Activated CD4-positive, alpha-beta T cell treated with anti-CD3 and anti-CD28 coated beads, Interleukin-2, amount 50 U/mL, for 4 hours (primary cell): ENCODE measurements at regions not wholly inside any gene's neighbourhood (a gene's known extent, or its start where the extent isn't known, plus 50 kb on each side); places are given as distances from the start of the nearest gene placed in this dataset.
"Not testable (repeated sequence)": the region's sequence is repeated elsewhere in the genome, so short reads cannot be mapped to it uniquely, and the experiment has no call there.

Experiments used
- DNase-seq, 2 experiments: peaks; one replicate each; pipeline ENCODE4 v3.0.0-alpha.2; 2020

- DNase-seq = not testable (repeated sequence)
Observed at GRCh38 chr15:22684786-22685185, 101.7 kb upstream of the NIPA1 start.

GRCh38 chr15:22699881-22700280, 86.6 kb upstream of the NIPA1 start:
- DNase-seq = not testable (repeated sequence)

DNA sequence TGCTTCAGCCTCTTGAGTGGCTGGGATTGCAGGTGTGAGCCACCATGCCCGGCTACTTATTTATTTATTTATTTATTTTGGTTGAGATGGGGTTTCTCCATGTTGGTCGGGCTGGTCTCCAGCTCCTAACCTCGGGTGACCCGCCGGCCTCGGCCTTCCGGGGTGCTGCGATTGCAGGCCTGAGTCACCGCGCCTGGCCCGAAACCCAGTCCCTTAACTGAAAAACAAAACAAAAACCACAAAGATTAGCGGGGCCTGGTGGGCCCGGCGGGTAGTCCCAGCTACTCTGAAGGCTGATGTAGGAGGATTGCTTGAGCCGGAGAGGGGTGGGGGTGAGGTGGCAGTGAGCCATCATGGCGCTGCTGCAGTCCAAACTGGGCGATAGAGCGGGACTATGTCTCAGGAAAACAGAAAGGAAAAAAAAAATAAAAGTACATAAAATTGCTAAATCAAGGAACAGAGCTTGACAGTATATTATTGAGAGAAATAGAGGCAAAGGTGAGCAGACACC, 75.6 kb upstream of the NIPA1 start:
- not testable (repeated sequence) for DNase-seq

DNA sequence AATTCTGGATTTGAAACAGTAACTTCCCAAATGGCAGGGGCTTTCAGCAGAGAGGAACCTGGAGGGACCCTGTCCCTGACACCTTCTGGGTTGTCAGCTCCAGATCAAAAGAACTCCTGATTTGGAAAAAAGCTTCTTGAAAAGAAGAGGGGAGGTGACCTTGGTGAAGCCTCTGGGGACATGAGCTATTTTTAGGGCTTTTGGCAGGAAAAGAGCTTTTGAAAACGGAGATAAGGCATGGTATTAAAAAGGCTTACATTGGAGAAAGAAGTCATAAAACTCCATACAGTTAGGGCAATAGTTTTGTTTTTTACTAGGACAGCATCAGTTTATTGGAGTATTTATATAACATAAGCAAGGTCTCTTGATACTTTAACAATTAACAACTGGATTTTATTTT, 72.5 kb upstream of the NIPA1 start:
- DNase-seq = not testable (repeated sequence)

- DNase-seq = not testable (repeated sequence)
Observed at GRCh38 chr15:22714358-22715132, 71.9 kb upstream of the NIPA1 start.

DNA sequence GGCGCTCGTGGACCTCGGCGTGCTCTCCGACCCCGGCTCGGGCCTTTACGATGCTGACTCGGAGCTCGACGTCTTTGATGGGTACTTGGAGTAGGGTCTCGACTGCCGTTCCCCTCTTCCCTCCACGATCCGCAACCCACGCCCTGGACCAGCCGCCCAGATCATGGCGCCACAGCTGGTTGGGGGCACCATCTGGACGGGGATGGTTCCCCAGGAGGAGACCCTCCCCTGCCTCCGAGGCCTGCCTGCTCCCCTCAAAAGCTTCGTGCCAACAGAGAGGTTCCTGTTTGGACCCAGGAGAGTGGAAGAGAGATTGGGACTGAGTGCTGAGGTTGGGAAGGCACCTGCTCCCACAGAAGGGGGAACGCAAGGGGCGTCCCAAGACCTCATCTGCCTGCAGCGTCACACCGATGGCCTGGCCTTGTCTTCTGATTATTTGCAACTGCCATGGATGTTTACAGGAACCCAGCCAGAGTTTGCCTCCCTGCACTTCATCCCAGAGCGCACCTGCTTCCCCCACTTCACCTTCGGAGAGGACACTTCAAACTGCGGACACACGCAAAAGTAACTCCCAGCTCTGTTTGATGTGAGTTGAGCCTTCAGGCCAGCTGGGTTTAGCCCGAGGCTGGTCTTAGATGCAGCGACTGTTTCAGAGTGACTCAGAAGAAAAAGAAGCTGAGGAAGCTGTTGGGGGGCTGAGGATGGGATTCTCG, 71.2 kb upstream of the NIPA1 start:
- DNase-seq = not testable (repeated sequence)

- DNase-seq = not testable (repeated sequence)
Observed at GRCh38 chr15:22719980-22720379, 66.5 kb upstream of the NIPA1 start.

DNA sequence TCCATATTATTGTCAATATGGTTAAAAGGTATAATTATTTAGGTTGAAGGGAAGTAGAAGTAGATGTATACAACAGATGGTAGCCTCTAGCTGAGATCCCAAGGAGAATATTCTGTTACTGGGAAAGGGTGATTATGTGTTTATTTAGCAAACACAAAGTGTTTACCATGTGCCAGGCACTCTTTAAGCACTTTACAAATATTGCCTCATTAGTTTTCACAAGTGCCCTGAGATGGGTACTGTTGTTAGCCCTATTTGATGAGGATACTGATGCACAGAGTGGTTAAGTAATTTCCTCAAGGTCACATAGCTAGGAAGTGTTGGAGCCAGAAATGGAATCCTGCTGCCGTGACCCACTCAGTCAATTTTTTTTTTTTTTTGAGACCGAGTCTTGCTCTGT, 60.3 kb upstream of the NIPA1 start:
- not testable (repeated sequence) for DNase-seq

GRCh38 chr15:22735067-22735466, 51.4 kb upstream of the NIPA1 start:
- DNase-seq = not testable (repeated sequence)

DNA sequence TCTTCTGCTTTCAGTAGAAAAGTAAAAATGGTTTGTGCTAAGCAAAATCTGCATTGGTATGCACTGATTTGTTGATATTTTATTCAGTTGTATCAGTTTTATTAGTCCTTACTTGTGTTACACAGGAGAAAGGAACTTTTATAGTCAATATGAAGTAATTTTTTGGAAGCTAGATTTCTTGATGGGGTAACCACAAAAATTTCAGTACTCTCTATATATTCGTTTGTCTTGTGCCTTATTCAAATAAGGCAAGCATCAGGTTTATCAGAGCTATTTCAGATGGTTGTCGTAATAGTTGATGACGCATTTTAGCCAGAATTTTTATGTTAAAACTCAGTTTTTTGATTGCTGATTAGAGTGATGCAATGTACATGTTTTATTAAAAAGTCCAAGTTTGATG, 50.7 kb upstream of the NIPA1 start:
- DNase-seq = no peak

DNA sequence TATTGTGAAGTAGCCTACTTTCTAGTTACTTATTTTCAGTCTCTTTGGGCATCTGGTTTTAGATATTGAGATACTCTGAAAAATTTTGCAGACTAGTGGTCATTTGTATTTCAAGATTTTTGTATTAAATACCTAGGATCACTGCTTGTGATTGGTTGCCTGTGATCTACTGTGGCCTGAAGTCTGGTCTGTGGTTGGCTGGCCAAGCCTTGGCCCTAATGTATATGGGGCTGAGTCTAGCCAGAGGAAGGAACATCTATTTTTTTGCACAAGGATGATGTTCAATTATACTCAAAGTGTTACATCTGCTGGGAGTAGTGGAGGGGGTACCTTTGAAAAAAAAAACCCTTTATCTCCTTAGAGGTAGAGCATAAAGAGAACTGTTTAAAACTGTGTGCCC, 50.2 kb upstream of the NIPA1 start:
- DNase-seq = not testable (repeated sequence)
